Ascending aorta (tissue), 2 donors: ENCODE measurements at regions not wholly inside any gene's neighbourhood (a gene's known extent, or its start where the extent isn't known, plus 50 kb on each side); places are given as distances from the start of the nearest gene placed in this dataset.

Source experiments
- DNase-seq, 2 donors: peaks; one replicate each; pipeline ENCODE4 v3.0.0-alpha.2; 2019; ENCODE audit warnings: low spot score in 2 of 2
- H3K27ac ChIP-seq, 2 donors: fragments of 200-600 bp; sonication (generic); one replicate each; pipeline ENCODE4 v1.5.1; 2016 to 2017; ENCODE audit warnings: mild to moderate bottlenecking in 1 of 2
- H3K27me3 ChIP-seq: fragments of 200-600 bp; sonication (generic); one replicate; pipeline ENCODE4 v1.5.1; 2017
- H3K36me3 ChIP-seq, 2 donors: fragments of 200-600 bp; sonication (generic); one replicate each; pipeline ENCODE4 v1.5.1; 2016
- H3K4me1 ChIP-seq, 2 donors: fragments of 200-600 bp; sonication (generic); one replicate each; pipeline ENCODE4 v1.5.1; 2016 to 2017; ENCODE audit warnings: mild to moderate bottlenecking in 1 of 2
- H3K4me3 ChIP-seq, 2 donors: fragments of 200-600 bp; sonication (generic); one replicate each; pipeline ENCODE4 v1.5.1; 2016 to 2017; ENCODE audit warnings: mild to moderate bottlenecking in 1 of 2
- H3K9me3 ChIP-seq, 2 donors: fragments of 200-600 bp; sonication (generic); one replicate each; pipeline ENCODE4 v1.5.1; 2016
- intact Hi-C: fragments of 100-400 bp; cut with DNase I; formaldehyde crosslinking; loops from one replicate; pipeline ENCODE4 v1.15.1; 2023
- TF ChIP-seq, protein P1 (sequence below), 3 experiments: fragments of 200-600 bp in 2 of 3; fragments of 450-650 bp in 1 of 3; sonication (generic) in 2 of 3; IDR thresholded peaks; one replicate each; pipeline ENCODE4 v1.5.1; 2016 to 2019; ENCODE audit warnings: antibody characterized with exemption in 3 of 3, mild to moderate bottlenecking in 1 of 3, moderate library complexity in 1 of 3

GRCh38 chr13:38606699-38607535, 80.0 kb upstream of the FREM2 start:
- Histone ChIP-seq H3K36me3 (no peaks in the 10 kb centered on the region), H3K4me1 (no peaks in the 10 kb centered on the region), H3K4me3 (no peak overlapping the region), H3K27ac (no peak overlapping the region), H3K27me3 (no peaks in the 10 kb centered on the region), H3K9me3 (no peaks in the 10 kb centered on the region)
- no peak for DNase-seq
- TF ChIP-seq, protein P1, sequence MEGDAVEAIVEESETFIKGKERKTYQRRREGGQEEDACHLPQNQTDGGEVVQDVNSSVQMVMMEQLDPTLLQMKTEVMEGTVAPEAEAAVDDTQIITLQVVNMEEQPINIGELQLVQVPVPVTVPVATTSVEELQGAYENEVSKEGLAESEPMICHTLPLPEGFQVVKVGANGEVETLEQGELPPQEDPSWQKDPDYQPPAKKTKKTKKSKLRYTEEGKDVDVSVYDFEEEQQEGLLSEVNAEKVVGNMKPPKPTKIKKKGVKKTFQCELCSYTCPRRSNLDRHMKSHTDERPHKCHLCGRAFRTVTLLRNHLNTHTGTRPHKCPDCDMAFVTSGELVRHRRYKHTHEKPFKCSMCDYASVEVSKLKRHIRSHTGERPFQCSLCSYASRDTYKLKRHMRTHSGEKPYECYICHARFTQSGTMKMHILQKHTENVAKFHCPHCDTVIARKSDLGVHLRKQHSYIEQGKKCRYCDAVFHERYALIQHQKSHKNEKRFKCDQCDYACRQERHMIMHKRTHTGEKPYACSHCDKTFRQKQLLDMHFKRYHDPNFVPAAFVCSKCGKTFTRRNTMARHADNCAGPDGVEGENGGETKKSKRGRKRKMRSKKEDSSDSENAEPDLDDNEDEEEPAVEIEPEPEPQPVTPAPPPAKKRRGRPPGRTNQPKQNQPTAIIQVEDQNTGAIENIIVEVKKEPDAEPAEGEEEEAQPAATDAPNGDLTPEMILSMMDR (IDR thresholded peaks at IDR 0.05) = no peak
- intact Hi-C loops = no loop called here

DNA sequence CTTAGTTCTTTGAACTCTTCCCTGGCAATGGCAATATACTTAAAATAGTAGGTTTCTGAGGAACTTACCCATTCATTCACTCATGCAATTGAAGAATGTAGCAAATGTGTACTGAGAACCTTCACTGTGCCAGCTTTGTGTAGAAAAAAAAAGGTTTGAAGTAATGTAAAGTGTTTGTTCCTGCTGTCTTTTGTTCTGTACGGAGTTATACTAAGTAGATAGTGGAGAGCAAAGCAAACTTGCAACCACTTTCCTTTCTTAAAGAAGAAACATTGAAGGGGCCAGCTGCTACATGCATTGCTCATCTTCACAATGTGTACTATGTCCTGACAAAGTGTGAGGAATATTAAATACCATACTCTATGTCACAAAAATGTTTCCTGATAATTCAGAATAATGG, 68.9 kb upstream of the FREM2 start:
- no peak overlapping the region for H3K4me3 ChIP-seq
- no peak for DNase-seq
- H3K27ac ChIP-seq = no peak overlapping the region
- no peaks in the 10 kb centered on the region for H3K4me1 ChIP-seq
- H3K27me3 ChIP-seq = no peaks in the 10 kb centered on the region
- TF ChIP-seq, protein P1 (IDR thresholded peaks at IDR 0.05) = no peak
- no peaks in the 10 kb centered on the region for H3K36me3 ChIP-seq
- no peaks in the 10 kb centered on the region for H3K9me3 ChIP-seq
- intact Hi-C loops = no loop called here

DNA sequence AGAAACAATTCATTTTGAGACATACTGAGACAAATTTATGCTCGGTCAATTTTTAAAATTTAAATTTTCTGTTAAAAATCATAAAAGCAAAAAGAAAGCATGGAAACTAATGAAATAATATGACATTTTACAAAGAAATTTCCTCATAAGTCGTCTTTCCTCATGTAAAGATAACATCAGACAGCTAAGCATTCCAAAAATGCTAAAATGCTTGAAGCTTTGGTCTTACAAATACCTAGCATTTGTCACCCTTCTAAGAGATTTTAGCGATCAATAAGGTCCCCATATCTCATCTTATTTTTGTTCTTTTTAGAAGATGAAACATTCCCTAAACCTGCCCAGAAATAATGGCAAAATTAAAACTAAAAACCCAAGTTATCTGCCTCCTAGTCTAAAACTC, 68.5 kb upstream of the FREM2 start:
- Histone ChIP-seq H3K36me3 (no peaks in the 10 kb centered on the region), H3K4me1 (no peaks in the 10 kb centered on the region), H3K4me3 (no peak overlapping the region), H3K27ac (no peak overlapping the region), H3K27me3 (no peaks in the 10 kb centered on the region), H3K9me3 (no peaks in the 10 kb centered on the region)
- no peak for DNase-seq
- intact Hi-C loops = no loop called here
- TF ChIP-seq, protein P1 (IDR thresholded peaks at IDR 0.05) = no peak

DNA sequence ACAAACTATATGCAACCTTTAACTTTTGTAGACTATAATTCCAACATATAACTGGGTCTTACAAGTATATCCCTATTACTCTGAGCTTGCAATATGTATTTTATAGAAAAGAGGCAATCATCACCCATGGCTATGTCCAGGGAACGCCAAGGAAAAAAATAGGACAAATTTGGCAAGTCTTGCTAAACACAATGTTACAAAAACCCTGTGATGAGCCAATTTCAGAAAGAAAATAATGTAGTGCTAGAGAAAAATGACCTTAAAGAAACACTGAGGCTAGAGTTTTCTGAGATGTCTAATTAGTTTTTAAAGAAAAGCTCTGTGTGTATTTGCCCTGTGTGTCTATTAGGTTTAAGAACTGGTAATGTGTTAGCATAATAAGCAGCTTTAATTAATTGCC, 68.0 kb upstream of the FREM2 start:
- no peaks in the 10 kb centered on the region for H3K4me1 ChIP-seq
- TF ChIP-seq, protein P1 (IDR thresholded peaks at IDR 0.05) = no peak
- no peak overlapping the region for H3K4me3 ChIP-seq
- H3K27me3 ChIP-seq = no peaks in the 10 kb centered on the region
- H3K36me3 ChIP-seq = no peaks in the 10 kb centered on the region
- H3K27ac ChIP-seq = no peak overlapping the region
- intact Hi-C loops = no loop called here
- no peak for DNase-seq
- no peaks in the 10 kb centered on the region for H3K9me3 ChIP-seq

- Histone ChIP-seq H3K9me3 (no peaks in the 10 kb centered on the region), H3K4me1 (no peaks in the 10 kb centered on the region), H3K27me3 (no peaks in the 10 kb centered on the region), H3K27ac (no peak overlapping the region), H3K4me3 (no peak overlapping the region), H3K36me3 (no peaks in the 10 kb centered on the region)
- no peak for DNase-seq
- TF ChIP-seq, protein P1 (IDR thresholded peaks at IDR 0.05) = no peak
- intact Hi-C loops = no loop called here
Measured at GRCh38 chr13:38620876-38621275, 66.0 kb upstream of the FREM2 start.
